ENCODE measurements at regions not wholly inside any gene's neighbourhood (a gene's known extent, or its start where the extent isn't known, plus 50 kb on each side); places are given as distances from the start of the nearest gene placed in this dataset.

DNA sequence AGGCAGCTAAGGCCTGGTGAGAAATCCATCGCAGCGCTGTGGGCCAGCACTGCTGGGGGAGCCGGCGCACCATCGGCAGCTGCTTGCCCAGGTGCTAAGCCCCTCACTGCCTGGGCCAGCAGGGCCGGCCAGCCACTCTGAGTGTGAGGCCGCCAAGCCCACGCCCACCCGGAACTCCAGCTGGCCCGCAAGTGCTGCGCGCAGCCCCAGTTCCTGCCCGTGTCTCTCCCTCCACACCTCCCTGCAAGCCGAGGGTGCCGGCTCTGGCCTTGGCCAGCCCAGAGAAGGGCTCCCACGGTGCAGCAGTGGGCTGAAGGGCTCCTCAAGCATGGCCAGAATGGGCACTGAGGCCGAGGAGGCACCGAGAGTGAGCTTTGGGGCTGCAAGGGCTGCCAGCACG, 64.4 kb downstream of the EBNA1BP2 start:
- Histone ChIP-seq H3K9me3 (no peaks in the 10 kb centered on the region), H3K36me3 (replicated peaks in 1 of 2; ENCODE audit: control insufficient read depth in 1 of 2, insufficient read depth in 2 of 2, low read length in 1 of 2) (no peaks in the 10 kb centered on the region), H3K9me2 (no peaks in the 10 kb centered on the region), H4K20me1 (ENCODE audit: insufficient read depth) (no peaks in the 10 kb centered on the region), H3K4me3 (ENCODE audit: low read depth in 2 of 2, low read length in 1 of 2) (no peak overlapping the region), H3K9ac (no peak overlapping the region), H2AFZ (ENCODE audit: low read depth) (no peak overlapping the region), H3K27ac (ENCODE audit: low read depth in 2 of 2, low read length in 1 of 2) (no peak overlapping the region), H3K27me3 (ENCODE audit: insufficient read depth) (no peaks in the 10 kb centered on the region), H3F3A (replicated peaks; ENCODE audit: insufficient read depth) (no peaks in the 10 kb centered on the region), H3K4me1 (ENCODE audit: control insufficient read depth in 1 of 2, insufficient read depth in 2 of 2, low read depth in 1 of 2, low read length in 1 of 2) (no peaks in the 10 kb centered on the region), H3K4me2 (no peak overlapping the region), H3K79me2 (ENCODE audit: insufficient read depth) (no peaks in the 10 kb centered on the region)
- POLR2A ChIA-PET: no interaction called here
- CTCF ChIA-PET: interaction anchor here (1.5 kb wide), 1 partner anchor 34 kb away, joined by 5 read pairs; no protein-coding TSS in a partner anchor
- no peak for DNase-seq
- no CpG with 5 or more reads among the region's 19 CpGs for WGBS (ENCODE audit: low lambda C conversion rate)
- TF ChIP-seq YY1 (IDR thresholded peaks at IDR 0.05; ENCODE audit: low read depth) (no peak), RFX5 (IDR thresholded peaks at IDR 0.05; ENCODE audit: low read length) (no peak), GATA2 (CRISPR knock-in tag; IDR thresholded peaks at IDR 0.05) (no peak), JUND (IDR thresholded peaks at IDR 0.05) (no peak), NRF1 (IDR thresholded peaks at IDR 0.05; ENCODE audit: low read depth, low read length) (no peak), SIN3A (IDR thresholded peaks at IDR 0.05; ENCODE audit: borderline replicate concordance, low read depth, low read length) (no peak), GABPA (IDR thresholded peaks at IDR 0.05; ENCODE audit: low read depth) (no peak)
- TF ChIP-seq, protein P1, sequence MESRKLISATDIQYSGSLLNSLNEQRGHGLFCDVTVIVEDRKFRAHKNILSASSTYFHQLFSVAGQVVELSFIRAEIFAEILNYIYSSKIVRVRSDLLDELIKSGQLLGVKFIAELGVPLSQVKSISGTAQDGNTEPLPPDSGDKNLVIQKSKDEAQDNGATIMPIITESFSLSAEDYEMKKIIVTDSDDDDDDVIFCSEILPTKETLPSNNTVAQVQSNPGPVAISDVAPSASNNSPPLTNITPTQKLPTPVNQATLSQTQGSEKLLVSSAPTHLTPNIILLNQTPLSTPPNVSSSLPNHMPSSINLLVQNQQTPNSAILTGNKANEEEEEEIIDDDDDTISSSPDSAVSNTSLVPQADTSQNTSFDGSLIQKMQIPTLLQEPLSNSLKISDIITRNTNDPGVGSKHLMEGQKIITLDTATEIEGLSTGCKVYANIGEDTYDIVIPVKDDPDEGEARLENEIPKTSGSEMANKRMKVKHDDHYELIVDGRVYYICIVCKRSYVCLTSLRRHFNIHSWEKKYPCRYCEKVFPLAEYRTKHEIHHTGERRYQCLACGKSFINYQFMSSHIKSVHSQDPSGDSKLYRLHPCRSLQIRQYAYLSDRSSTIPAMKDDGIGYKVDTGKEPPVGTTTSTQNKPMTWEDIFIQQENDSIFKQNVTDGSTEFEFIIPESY (IDR thresholded peaks at IDR 0.05; ENCODE audit: borderline replicate concordance, low read depth): no peak
- TF ChIP-seq, protein P2, sequence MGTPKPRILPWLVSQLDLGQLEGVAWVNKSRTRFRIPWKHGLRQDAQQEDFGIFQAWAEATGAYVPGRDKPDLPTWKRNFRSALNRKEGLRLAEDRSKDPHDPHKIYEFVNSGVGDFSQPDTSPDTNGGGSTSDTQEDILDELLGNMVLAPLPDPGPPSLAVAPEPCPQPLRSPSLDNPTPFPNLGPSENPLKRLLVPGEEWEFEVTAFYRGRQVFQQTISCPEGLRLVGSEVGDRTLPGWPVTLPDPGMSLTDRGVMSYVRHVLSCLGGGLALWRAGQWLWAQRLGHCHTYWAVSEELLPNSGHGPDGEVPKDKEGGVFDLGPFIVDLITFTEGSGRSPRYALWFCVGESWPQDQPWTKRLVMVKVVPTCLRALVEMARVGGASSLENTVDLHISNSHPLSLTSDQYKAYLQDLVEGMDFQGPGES (IDR thresholded peaks at IDR 0.05; ENCODE audit: low read depth, low read length): no peak
- TF ChIP-seq, protein P3, sequence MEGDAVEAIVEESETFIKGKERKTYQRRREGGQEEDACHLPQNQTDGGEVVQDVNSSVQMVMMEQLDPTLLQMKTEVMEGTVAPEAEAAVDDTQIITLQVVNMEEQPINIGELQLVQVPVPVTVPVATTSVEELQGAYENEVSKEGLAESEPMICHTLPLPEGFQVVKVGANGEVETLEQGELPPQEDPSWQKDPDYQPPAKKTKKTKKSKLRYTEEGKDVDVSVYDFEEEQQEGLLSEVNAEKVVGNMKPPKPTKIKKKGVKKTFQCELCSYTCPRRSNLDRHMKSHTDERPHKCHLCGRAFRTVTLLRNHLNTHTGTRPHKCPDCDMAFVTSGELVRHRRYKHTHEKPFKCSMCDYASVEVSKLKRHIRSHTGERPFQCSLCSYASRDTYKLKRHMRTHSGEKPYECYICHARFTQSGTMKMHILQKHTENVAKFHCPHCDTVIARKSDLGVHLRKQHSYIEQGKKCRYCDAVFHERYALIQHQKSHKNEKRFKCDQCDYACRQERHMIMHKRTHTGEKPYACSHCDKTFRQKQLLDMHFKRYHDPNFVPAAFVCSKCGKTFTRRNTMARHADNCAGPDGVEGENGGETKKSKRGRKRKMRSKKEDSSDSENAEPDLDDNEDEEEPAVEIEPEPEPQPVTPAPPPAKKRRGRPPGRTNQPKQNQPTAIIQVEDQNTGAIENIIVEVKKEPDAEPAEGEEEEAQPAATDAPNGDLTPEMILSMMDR (IDR thresholded peaks at IDR 0.05): no peak

DNA sequence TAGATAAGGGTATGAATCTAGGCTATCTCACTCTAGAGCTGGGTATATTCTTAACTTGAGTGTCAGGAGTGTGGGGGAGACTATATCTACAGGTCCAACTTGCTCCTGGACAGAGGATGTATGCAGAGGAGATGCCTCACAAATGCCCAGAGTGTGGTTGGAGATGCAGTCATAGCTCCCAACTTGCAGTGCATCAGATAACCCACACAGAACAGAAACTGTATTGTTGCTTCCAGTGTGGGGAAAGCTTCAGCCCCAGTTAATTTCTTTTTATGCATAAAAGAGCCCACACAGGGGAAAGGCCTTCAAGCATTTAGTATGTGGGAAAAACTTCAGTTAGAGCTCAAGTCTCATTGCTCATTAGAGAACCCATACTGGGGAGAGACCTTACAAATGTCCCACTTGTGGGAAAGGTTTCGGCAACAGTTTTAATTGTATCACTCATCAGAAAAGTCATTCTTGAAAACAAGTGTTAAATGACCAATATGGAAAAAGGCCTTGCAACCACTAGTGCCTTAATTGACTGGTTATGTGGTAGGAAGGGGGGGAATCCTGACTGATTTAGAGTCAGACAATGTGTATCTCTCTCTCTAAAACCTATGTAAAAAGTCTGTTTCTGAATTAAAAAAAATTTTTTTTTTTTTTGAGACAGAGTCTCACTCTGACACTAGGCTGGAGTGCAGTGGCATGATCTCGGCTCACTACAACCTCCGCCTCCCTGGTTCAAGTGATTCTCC, 67.9 kb downstream of the EBNA1BP2 start:
- no peaks in the 10 kb centered on the region for H3K9me2 ChIP-seq
- ChIA-PET POLR2A (no interaction called here), CTCF (no interaction called here)
- no peaks in the 10 kb centered on the region for H4K20me1 ChIP-seq (ENCODE audit: insufficient read depth)
- no peak overlapping the region for H3K4me3 ChIP-seq (ENCODE audit: low read depth in 2 of 2, low read length in 1 of 2)
- no peak overlapping the region for H2AFZ ChIP-seq (ENCODE audit: low read depth)
- H3K27me3 ChIP-seq (ENCODE audit: insufficient read depth): no peaks in the 10 kb centered on the region
- TF ChIP-seq SMC3 (IDR thresholded peaks at IDR 0.05; ENCODE audit: low read depth, low read length): no peak
- no peak for TF ChIP-seq RCOR1 (IDR thresholded peaks at IDR 0.05; ENCODE audit: low read length)
- no peak for TF ChIP-seq FOSL2 (IDR thresholded peaks at IDR 0.05; ENCODE audit: borderline replicate concordance, low read depth)
- TF ChIP-seq TEAD4 (IDR thresholded peaks at IDR 0.05; ENCODE audit: borderline replicate concordance, insufficient read depth): no peak
- TF ChIP-seq MEF2A (IDR thresholded peaks at IDR 0.05; ENCODE audit: borderline replicate concordance, low read depth): no peak
- TF ChIP-seq MXI1 (IDR thresholded peaks at IDR 0.05; ENCODE audit: low read depth, low read length): no peak
- TF ChIP-seq, protein P4, sequence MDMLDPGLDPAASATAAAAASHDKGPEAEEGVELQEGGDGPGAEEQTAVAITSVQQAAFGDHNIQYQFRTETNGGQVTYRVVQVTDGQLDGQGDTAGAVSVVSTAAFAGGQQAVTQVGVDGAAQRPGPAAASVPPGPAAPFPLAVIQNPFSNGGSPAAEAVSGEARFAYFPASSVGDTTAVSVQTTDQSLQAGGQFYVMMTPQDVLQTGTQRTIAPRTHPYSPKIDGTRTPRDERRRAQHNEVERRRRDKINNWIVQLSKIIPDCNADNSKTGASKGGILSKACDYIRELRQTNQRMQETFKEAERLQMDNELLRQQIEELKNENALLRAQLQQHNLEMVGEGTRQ (IDR thresholded peaks at IDR 0.05; ENCODE audit: borderline replicate concordance, low read depth, low read length): no peak
- TF ChIP-seq, protein P5, sequence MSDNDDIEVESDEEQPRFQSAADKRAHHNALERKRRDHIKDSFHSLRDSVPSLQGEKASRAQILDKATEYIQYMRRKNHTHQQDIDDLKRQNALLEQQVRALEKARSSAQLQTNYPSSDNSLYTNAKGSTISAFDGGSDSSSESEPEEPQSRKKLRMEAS (IDR thresholded peaks at IDR 0.05; ENCODE audit: low read depth): no peak
- TF ChIP-seq TCF12 (IDR thresholded peaks at IDR 0.05): no peak
- no peaks in the 10 kb centered on the region for H3K79me2 ChIP-seq (ENCODE audit: insufficient read depth)
- H3K27ac ChIP-seq (ENCODE audit: low read depth in 2 of 2, low read length in 1 of 2): no peak overlapping the region
- no peak for DNase-seq
- no peak overlapping the region for H3K9ac ChIP-seq
- no peaks in the 10 kb centered on the region for H3K4me1 ChIP-seq (ENCODE audit: control insufficient read depth in 1 of 2, insufficient read depth in 2 of 2, low read depth in 1 of 2, low read length in 1 of 2)
- no peaks in the 10 kb centered on the region for H3F3A ChIP-seq (replicated peaks; ENCODE audit: insufficient read depth)
- H3K36me3 ChIP-seq (replicated peaks in 1 of 2; ENCODE audit: control insufficient read depth in 1 of 2, insufficient read depth in 2 of 2, low read length in 1 of 2): no peaks in the 10 kb centered on the region
- no peak overlapping the region for H3K4me2 ChIP-seq
- WGBS (ENCODE audit: low lambda C conversion rate): 69% methylated on average over 3 of the region's 3 CpGs
- no peaks in the 10 kb centered on the region for H3K9me3 ChIP-seq

Data from SK-N-SH (cell line).